Lower leg skin (tissue), 3 donors: ENCODE measurements at regions not wholly inside any gene's neighbourhood (a gene's known extent, or its start where the extent isn't known, plus 50 kb on each side); places are given as distances from the start of the nearest gene placed in this dataset.

ENCODE experiments used
- CTCF ChIP-seq, 3 donors: fragments of 450-650 bp; IDR thresholded peaks; one replicate each; pipeline ENCODE4 v1.5.1; 2016; ENCODE audit warnings: antibody characterized with exemption in 3 of 3, mild to moderate bottlenecking in 3 of 3, moderate library complexity in 2 of 3
- POLR2A ChIP-seq, 2 donors: fragments of 450-650 bp; IDR thresholded peaks; one replicate each; pipeline ENCODE4 v1.6.1; 2016 to 2017; ENCODE audit warnings: antibody characterized with exemption in 2 of 2, mild to moderate bottlenecking in 1 of 2, moderate library complexity in 1 of 2

- TF ChIP-seq CTCF (IDR thresholded peaks at IDR 0.05), result no peak
- TF ChIP-seq POLR2A (IDR thresholded peaks at IDR 0.05), result no peak
These were observed 456.2 kb downstream of the EPHA4 start for GRCh38 chr2:221115944-221116343.
